ENCODE measurements at regions not wholly inside any gene's neighbourhood (a gene's known extent, or its start where the extent isn't known, plus 50 kb on each side); places are given as distances from the start of the nearest gene placed in this dataset.

GRCh38 chr18:30682672-30683071, 359.9 kb downstream of the DSC3 start:
- Histone ChIP-seq H3K4me1 (ENCODE audit: insufficient read depth, low read length) (no peaks in the 10 kb centered on the region), H3K4me2 (ENCODE audit: low read depth, low read length) (no peak overlapping the region), H2AFZ (ENCODE audit: low read length) (no peak overlapping the region), H3K27ac (ENCODE audit: extremely low read length, insufficient read depth, low read length) (no peak overlapping the region), H3K79me2 (ENCODE audit: insufficient read depth, low read length) (no peaks in the 10 kb centered on the region), H3K36me3 (replicated peaks in 1 of 2; ENCODE audit: control insufficient read depth in 1 of 2, insufficient read depth in 2 of 2, low read length in 2 of 2) (no peaks in the 10 kb centered on the region), H4K20me1 (ENCODE audit: insufficient read depth, low read length) (no peaks in the 10 kb centered on the region), H3K9me3 (ENCODE audit: low read length) (no peaks in the 10 kb centered on the region), H3K4me3 (replicated peaks in 1 of 3; ENCODE audit: insufficient read depth in 1 of 3, low read depth in 2 of 3, low read length in 3 of 3) (no peak overlapping the region), H3K27me3 (ENCODE audit: control insufficient read depth in 1 of 2, insufficient read depth in 2 of 2, low read length in 2 of 2) (no peaks in the 10 kb centered on the region), H3K9ac (ENCODE audit: insufficient read depth, low read depth, low read length) (no peak overlapping the region)
- POLR2A ChIA-PET: no interaction called here
- FAIRE-seq (no peak), ATAC-seq (no peak), DNase-seq (ENCODE audit: low spot score) (no peak)
- no TSS peak for BruUV-seq (replicated peaks)
- CTCF ChIA-PET (ENCODE audit: low intra/inter-chr PET ratio, low total read pairs): no interaction called here
- 4% methylated on average over 1 of the region's 1 CpG for WGBS (ENCODE audit: low lambda C conversion rate)
- TF ChIP-seq THAP9 (CRISPR knock-in tag; IDR thresholded peaks at IDR 0.05; ENCODE audit: borderline replicate concordance) (no peak), TFDP1 (CRISPR knock-in tag; IDR thresholded peaks at IDR 0.05; ENCODE audit: borderline replicate concordance) (no peak), ZFP36 (IDR thresholded peaks at IDR 0.05; ENCODE audit: borderline replicate concordance, low read depth, low read length, partially characterized antibody) (no peak), GLMP (CRISPR knock-in tag; IDR thresholded peaks at IDR 0.05; ENCODE audit: borderline replicate concordance) (no peak), ZNF280D (CRISPR knock-in tag; IDR thresholded peaks at IDR 0.05) (no peak), TRAFD1 (CRISPR knock-in tag; IDR thresholded peaks at IDR 0.05; ENCODE audit: borderline replicate concordance) (no peak), ZNF614 (CRISPR knock-in tag; IDR thresholded peaks at IDR 0.05; ENCODE audit: borderline replicate concordance) (no peak)
- in situ Hi-C loops (cut with HindIII; ENCODE audit: extremely low pct_ligation_motif_present, low pct_unique_long_range_greater_than_20kb) (no loop called here), intact Hi-C loops (cut with micrococcal nuclease; ENCODE audit: unreplicated experiment) (no loop called here)
